Suprapubic skin (tissue), 4 donors: ENCODE measurements at regions not wholly inside any gene's neighbourhood (a gene's known extent, or its start where the extent isn't known, plus 50 kb on each side); places are given as distances from the start of the nearest gene placed in this dataset.

Source experiments
- CTCF ChIP-seq, 2 donors: fragments of 200-600 bp in 1 of 2; fragments of 450-650 bp in 1 of 2; sonication (generic) in 1 of 2; IDR thresholded peaks; one replicate each; pipeline ENCODE4 v1.5.1; 2016 to 2019; ENCODE audit warnings: antibody characterized with exemption in 2 of 2, mild to moderate bottlenecking in 1 of 2, moderate library complexity in 1 of 2
- EP300 ChIP-seq: sonication (generic); formaldehyde crosslinking; IDR thresholded peaks from one replicate; pipeline ENCODE4 v1.6.1; 2017; ENCODE audit warnings: antibody characterized with exemption
- POLR2A ChIP-seq, 2 donors: fragments of 450-650 bp; IDR thresholded peaks; one replicate each; pipeline ENCODE4 v1.6.1; 2017; ENCODE audit warnings: antibody characterized with exemption in 2 of 2, mild to moderate bottlenecking in 2 of 2, moderate library complexity in 2 of 2
- POLR2AphosphoS5 ChIP-seq, 3 donors: sonication (generic); formaldehyde crosslinking; IDR thresholded peaks; one replicate each; pipeline ENCODE4 v1.6.1; 2017; ENCODE audit warnings: antibody characterized with exemption in 3 of 3

- TF ChIP-seq POLR2AphosphoS5 (IDR thresholded peaks at IDR 0.05) (no peak), CTCF (IDR thresholded peaks at IDR 0.05) (no peak), POLR2A (IDR thresholded peaks at IDR 0.05) (no peak), EP300 (no peak)
Measured at GRCh38 chrX:905848-906566, 275.4 kb downstream of the SHOX start.
